GM23248 (cell line): ENCODE measurements at regions not wholly inside any gene's neighbourhood (a gene's known extent, or its start where the extent isn't known, plus 50 kb on each side); places are given as distances from the start of the nearest gene placed in this dataset.

Source experiments
- DNase-seq: peaks from one replicate; pipeline ENCODE4 v3.0.0-alpha.2; 2015
- H2AFZ ChIP-seq: fragments of 200-600 bp; sonication (generic); 2 replicates; pipeline ENCODE4 v1.6.1; 2016; ENCODE audit warnings: antibody characterized with exemption
- H3F3A ChIP-seq: fragments of 200-600 bp; sonication (generic); 2 replicates; pipeline ENCODE4 v1.6.1; 2016; ENCODE audit warnings: mild to moderate bottlenecking, antibody characterized with exemption, mixed run types; ENCODE audit not compliant: insufficient read depth
- H3K27ac ChIP-seq: fragments of 200-600 bp; sonication (generic); 2 replicates; pipeline ENCODE4 v1.5.1; 2016; ENCODE audit warnings: mild to moderate bottlenecking
- H3K27me3 ChIP-seq: fragments of 200-600 bp; sonication (generic); replicated peaks from 2 replicates; pipeline ENCODE4 v1.6.1; 2016; ENCODE audit warnings: mild to moderate bottlenecking; ENCODE audit not compliant: insufficient read depth
- H3K36me3 ChIP-seq: fragments of 200-600 bp; sonication (generic); 2 replicates; pipeline ENCODE4 v1.6.1; 2016; ENCODE audit warnings: low read depth, mild to moderate bottlenecking
- H3K4me1 ChIP-seq: fragments of 200-600 bp; sonication (generic); 2 replicates; pipeline ENCODE4 v1.6.1; 2016; ENCODE audit warnings: mild to moderate bottlenecking; ENCODE audit not compliant: insufficient read depth
- H3K4me2 ChIP-seq: fragments of 200-600 bp; sonication (generic); one replicate; pipeline ENCODE4 v1.6.1; 2016; ENCODE audit warnings: mild to moderate bottlenecking; ENCODE audit not compliant: unreplicated experiment
- H3K4me3 ChIP-seq: fragments of 200-600 bp; sonication (generic); 2 replicates; pipeline ENCODE4 v1.5.1; 2016; ENCODE audit warnings: mild to moderate bottlenecking
- H3K79me2 ChIP-seq: fragments of 200-600 bp; sonication (generic); 2 replicates; pipeline ENCODE4 v1.6.1; 2016; ENCODE audit warnings: mild to moderate bottlenecking; ENCODE audit not compliant: insufficient read depth
- H3K9ac ChIP-seq: fragments of 200-600 bp; sonication (generic); 2 replicates; pipeline ENCODE4 v1.6.1; 2016; ENCODE audit warnings: mild to moderate bottlenecking
- H3K9me2 ChIP-seq: fragments of 200-600 bp; sonication (generic); 2 replicates; pipeline ENCODE4 v1.6.1; 2016; ENCODE audit warnings: mixed run types, mild to moderate bottlenecking, moderate library complexity; ENCODE audit not compliant: insufficient read depth
- H3K9me3 ChIP-seq: fragments of 200-600 bp; sonication (generic); one replicate; pipeline ENCODE4 v1.6.1; 2017; ENCODE audit warnings: low read depth
- H4K20me1 ChIP-seq: fragments of 200-600 bp; sonication (generic); 2 replicates; pipeline ENCODE4 v1.6.0; 2016; ENCODE audit not compliant: insufficient read depth
- EZH2 ChIP-seq: fragments of 200-600 bp; sonication (generic); IDR thresholded peaks from 2 replicates; pipeline ENCODE4 v1.6.1; 2018; ENCODE audit warnings: antibody characterized with exemption, mild to moderate bottlenecking; ENCODE audit not compliant: insufficient read depth, poor library complexity, severe bottlenecking
- EZH2phosphoT487 ChIP-seq: fragments of 200-600 bp; sonication (generic); IDR thresholded peaks from 2 replicates; pipeline ENCODE4 v1.6.1; 2018; ENCODE audit warnings: antibody characterized with exemption, moderate library complexity, mild to moderate bottlenecking, low read depth; ENCODE audit not compliant: insufficient read depth
- WGBS, 2 experiments: methylation state at CpG; one replicate each; pipeline ENCODE4 v1.1.6; 2015 to 2017; ENCODE audit warnings: low lambda C conversion rate in 2 of 2, low coverage in 1 of 2; ENCODE audit errors: missing lambda C conversion rate in 2 of 2; 5-methylcytosine and 5-hydroxymethylcytosine counted together
- in situ Hi-C: fragments of 300-500 bp; cut with MboI; formaldehyde crosslinking; loops from 2 replicates; pipeline ENCODE4 v1.15.0; 2020

DNA sequence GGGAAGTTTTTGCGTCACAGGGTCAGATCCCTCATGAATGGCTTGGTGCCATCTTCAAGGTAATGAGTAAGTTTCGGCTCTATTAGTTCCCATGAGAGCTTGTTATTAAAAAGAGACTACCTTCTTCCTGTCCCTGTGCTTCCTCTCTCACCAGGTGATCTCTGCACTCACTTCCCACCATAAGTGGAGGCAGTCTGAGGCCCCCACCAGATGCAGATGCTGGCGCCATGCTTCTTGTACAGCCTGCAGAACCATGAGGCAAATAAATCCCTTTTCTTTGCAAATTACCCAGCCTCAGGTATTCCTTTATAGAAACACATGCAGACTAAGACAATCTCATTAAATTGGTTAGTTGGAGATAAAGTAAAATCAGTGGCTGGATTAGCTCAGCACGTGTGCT lies 75.6 kb upstream of the RFC3 start:
- 63 to 77% methylated on average over 4 of the region's 4 CpGs for WGBS, 2 experiments
- in situ Hi-C loops, result no loop called here
- no peak overlapping the region for H3K4me3 ChIP-seq

DNA sequence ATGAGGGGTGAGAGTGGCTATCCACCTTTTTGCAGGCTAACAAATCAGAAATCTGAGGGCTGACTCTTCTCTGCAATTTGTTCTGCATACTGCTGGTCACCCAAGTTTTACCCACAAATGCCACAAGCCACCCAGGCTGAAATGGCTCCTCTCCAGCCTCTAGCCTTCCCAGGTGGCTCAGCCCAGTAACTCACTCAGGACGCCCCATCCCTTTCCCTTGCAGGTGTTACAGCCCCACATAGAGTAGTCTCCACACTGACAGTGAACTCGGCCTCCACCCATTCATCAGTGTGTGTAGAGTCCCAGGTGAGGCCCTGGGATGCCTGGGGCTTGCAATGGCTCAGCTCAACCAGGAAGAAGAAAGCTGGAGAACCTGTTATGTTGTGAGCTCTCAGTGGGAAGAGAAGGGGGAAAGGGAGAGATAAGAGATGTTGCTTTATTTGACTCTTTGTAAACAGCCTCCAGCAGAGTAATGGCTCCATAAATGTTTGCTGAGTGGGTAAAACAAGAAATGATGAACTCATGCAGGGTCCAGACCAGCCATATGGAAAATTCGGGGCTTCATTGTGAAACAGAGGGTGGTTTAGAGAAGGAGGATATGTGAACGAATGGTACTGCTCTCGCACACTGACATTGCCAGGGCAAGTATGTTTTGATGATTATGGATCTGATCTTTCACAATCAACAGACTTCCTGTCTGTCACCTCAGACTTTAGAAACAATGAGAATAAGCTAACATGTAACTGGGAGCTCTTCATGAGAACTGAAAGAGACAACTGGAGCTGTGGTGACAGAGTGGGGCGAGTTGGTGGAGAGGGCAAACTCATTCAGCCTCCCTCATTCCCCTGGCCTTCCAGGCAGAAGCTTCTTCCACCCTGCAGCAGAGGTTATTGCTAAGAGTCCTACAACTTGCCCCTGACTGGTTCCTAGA lies 74.2 kb upstream of the RFC3 start:
- no peaks in the 10 kb centered on the region; the same call in 1 of the 2 replicates for H3K27me3 ChIP-seq
- H3K36me3 ChIP-seq, result no peaks in the 10 kb centered on the region
- H3F3A ChIP-seq, result peaks cover 11% of the 10 kb centered on the region; the same call in 1 of the 2 replicates
- no peaks in the 10 kb centered on the region for H3K9me2 ChIP-seq
- peaks cover 10% of the 10 kb centered on the region for H3K4me1 ChIP-seq
- in situ Hi-C loops, result no loop called here
- no peak overlapping the region for H2AFZ ChIP-seq
- no peaks in the 10 kb centered on the region for H4K20me1 ChIP-seq
- H3K27ac ChIP-seq, result no peak overlapping the region
- H3K9me3 ChIP-seq, result no peaks in the 10 kb centered on the region
- no peak overlapping the region for H3K4me2 ChIP-seq
- H3K79me2 ChIP-seq, result no peaks in the 10 kb centered on the region
- H3K4me3 ChIP-seq, result no peak overlapping the region
- no peak overlapping the region for H3K9ac ChIP-seq
- 71 to 73% methylated on average over 6 of the region's 6 CpGs for WGBS, 2 experiments
- no peak for TF ChIP-seq EZH2
- no peak for TF ChIP-seq EZH2phosphoT487
- DNase-seq, result no peak

More for the DNA sequence above, 75.6 kb upstream of the RFC3 start:
- H3K9me2 ChIP-seq, result no peaks in the 10 kb centered on the region
- DNase-seq, result no peak
- H3K79me2 ChIP-seq, result no peaks in the 10 kb centered on the region
- peaks cover 10% of the 10 kb centered on the region for H3K4me1 ChIP-seq
- TF ChIP-seq EZH2, result no peak
- no peak for TF ChIP-seq EZH2phosphoT487
- no peak overlapping the region for H2AFZ ChIP-seq
- no peaks in the 10 kb centered on the region for H3K27me3 ChIP-seq
- H4K20me1 ChIP-seq, result no peaks in the 10 kb centered on the region
- H3K36me3 ChIP-seq, result no peaks in the 10 kb centered on the region
- no peaks in the 10 kb centered on the region for H3K9me3 ChIP-seq
- no peak overlapping the region for H3K27ac ChIP-seq
- no peak overlapping the region for H3K4me2 ChIP-seq
- H3K9ac ChIP-seq, result no peak overlapping the region
- peaks cover 11% of the 10 kb centered on the region; the same call in 1 of the 2 replicates for H3F3A ChIP-seq

DNA sequence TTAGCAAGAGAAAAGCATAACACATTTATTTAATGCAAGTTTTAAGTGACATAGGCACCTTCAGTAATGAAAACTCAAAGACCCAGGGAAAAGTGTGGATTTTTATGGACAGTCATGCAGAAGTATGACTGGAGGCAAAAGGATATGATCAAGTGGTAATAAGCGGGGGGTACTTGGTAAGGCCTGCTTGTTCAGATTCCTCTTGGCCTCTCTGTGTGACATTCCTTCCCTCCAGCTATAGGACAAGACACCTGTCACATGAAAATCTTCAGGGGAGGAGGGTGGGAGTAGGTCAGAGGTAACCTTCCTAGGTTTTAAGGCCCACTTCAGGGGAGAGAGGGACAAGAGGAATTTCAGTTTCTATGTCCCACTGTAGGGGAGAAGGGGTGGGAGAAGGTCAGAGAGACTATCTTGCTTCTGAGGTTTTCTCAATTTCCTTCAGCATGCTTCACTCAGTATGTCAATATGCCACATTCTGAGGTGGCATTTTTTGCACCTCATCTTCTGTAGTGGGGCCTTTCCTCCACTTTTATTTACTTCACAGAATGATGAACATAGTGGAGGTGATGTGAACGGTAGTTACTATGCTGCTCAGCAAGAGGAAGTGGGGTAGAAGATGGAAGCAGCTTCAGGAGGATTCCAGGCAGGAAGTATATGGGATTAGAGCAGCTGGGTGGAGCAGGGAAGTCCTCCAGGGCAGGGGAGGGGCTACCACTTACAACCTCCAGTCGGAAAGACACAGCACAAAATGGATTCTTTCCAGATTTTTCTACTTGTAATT lies 73.2 kb upstream of the RFC3 start:
- TF ChIP-seq EZH2phosphoT487 (no peak), EZH2 (no peak)
- peak; percentile 13 for DNase-seq

DNA sequence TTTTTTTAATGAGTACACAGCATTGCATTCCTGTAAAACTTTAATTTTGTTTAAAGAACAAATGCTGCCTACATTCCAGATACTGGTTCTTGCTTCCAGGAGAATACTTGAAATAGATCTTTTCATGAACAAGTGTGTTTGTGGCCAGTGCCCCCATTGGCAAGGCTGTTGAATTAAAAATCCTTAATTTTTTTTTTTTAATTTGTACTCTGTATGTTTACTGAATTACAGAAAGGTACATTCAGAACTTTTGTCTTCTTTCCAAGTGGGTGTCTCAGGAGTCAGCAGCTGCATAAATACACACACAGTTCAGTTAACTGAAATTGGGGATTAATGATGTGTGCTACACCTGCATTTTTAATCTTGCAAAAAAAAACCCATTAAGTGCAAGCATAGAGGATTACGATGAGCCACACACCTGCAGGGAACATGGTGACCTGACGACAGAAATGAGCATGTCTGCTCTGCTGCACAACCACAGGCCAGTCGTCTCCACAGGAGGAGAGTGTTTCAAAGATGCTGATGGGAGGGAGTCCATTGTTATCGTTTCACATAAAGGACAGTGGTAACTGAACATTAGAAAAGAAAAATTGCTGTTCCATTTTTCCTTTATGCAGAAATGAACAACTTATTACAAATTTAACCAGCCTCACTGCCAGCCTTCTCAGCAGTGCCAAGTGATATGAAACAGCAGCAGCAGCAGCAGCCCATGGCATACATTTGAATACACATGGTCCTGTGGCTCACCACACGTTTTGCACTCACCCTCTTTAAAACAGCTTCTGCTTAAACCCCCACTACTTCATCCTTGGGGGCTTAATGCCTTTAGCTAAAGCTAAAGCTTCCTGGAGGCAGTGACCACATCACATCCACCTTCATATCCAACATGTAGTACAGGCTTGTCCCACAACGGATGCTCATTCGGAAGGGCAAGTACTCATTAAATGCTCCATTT lies 72.3 kb upstream of the RFC3 start:
- Histone ChIP-seq H3K27ac (no peak overlapping the region), H3K9me2 (no peaks in the 10 kb centered on the region), H3K4me2 (no peak overlapping the region), H3F3A (peaks cover 3% of the 10 kb centered on the region; the same call in 1 of the 2 replicates), H3K4me3 (no peak overlapping the region), H3K36me3 (no peaks in the 10 kb centered on the region), H3K9me3 (no peaks in the 10 kb centered on the region), H3K79me2 (no peaks in the 10 kb centered on the region), H2AFZ (no peak overlapping the region), H4K20me1 (no peaks in the 10 kb centered on the region), H3K4me1 (peaks cover 2% of the 10 kb centered on the region; the same call in 1 of the 2 replicates), H3K27me3 (peaks cover 8% of the 10 kb centered on the region), H3K9ac (no peak overlapping the region)
- TF ChIP-seq EZH2phosphoT487, result no peak
- TF ChIP-seq EZH2, result no peak
- WGBS, 2 experiments, result 71 to 74% methylated on average over 7 of the region's 7 CpGs
- DNase-seq, result no peak
- in situ Hi-C loops, result no loop called here

More for the DNA sequence above, 73.2 kb upstream of the RFC3 start:
- no peaks in the 10 kb centered on the region for H3K9me3 ChIP-seq
- H3K27me3 ChIP-seq, result no peaks in the 10 kb centered on the region; the same call in 1 of the 2 replicates
- no peaks in the 10 kb centered on the region for H4K20me1 ChIP-seq
- H3K9me2 ChIP-seq, result no peaks in the 10 kb centered on the region
- H3K4me3 ChIP-seq, result no peak overlapping the region
- peaks cover 2% of the 10 kb centered on the region; the same call in 1 of the 2 replicates for H3F3A ChIP-seq
- WGBS, 2 experiments, result 70 to 72% methylated on average over 3 of the region's 3 CpGs
- H3K79me2 ChIP-seq, result no peaks in the 10 kb centered on the region
- H3K9ac ChIP-seq, result no peak overlapping the region
- peaks cover 3% of the 10 kb centered on the region for H3K4me1 ChIP-seq
- no peak overlapping the region for H3K4me2 ChIP-seq
- H3K27ac ChIP-seq, result no peak overlapping the region
- H3K36me3 ChIP-seq, result no peaks in the 10 kb centered on the region
- H2AFZ ChIP-seq, result no peak overlapping the region
- in situ Hi-C loops, result no loop called here
